OCI-LY7 (cell line): ENCODE measurements at regions not wholly inside any gene's neighbourhood (a gene's known extent, or its start where the extent isn't known, plus 50 kb on each side); places are given as distances from the start of the nearest gene placed in this dataset.

ENCODE experiments used
- BruUV-seq: library from RNA; stranded (reverse); fragments of 400-500 nt; replicated peaks from 2 replicates; lab custom pipeline; 2021; lab: Mats Ljungman, UMichigan
- CTCF ChIA-PET: fragments of 300-600 bp; sonication (Branson Sonifier 250); formaldehyde crosslinking; loops from one replicate; lab custom pipeline; 2022; ENCODE audit warnings: antibody characterized with exemption; ENCODE audit not compliant: unreplicated experiment; lab: Charles Lee
- POLR2A ChIA-PET: fragments of 300-600 bp; sonication (Branson Sonifier 250); formaldehyde crosslinking; loops from one replicate; lab custom pipeline; 2022; ENCODE audit warnings: antibody characterized with exemption; lab: Charles Lee
- DNase-seq: peaks from one replicate; pipeline ENCODE4 v3.0.0-alpha.2; 2015; ENCODE audit warnings: low spot score
- H2AFZ ChIP-seq: fragments of 200-600 bp; sonication (generic), shearing (Covaris generic); 2 replicates; pipeline ENCODE4 v1.6.1; 2014; ENCODE audit warnings: mild to moderate bottlenecking, antibody characterized with exemption, low read length, moderate library complexity
- H3K27ac ChIP-seq: fragments of 200-600 bp; sonication (generic); 2 replicates; pipeline ENCODE4 v1.5.1; 2014; ENCODE audit warnings: mixed run types, low read depth, mild to moderate bottlenecking, moderate library complexity, low read length, inconsistent platforms; ENCODE audit not compliant: poor library complexity, severe bottlenecking
- H3K36me3 ChIP-seq: fragments of 200-600 bp; sonication (generic); 2 replicates; pipeline ENCODE4 v1.6.1; 2014; ENCODE audit warnings: mild to moderate bottlenecking, antibody characterized with exemption, low read length, moderate library complexity, mixed read lengths; ENCODE audit not compliant: insufficient read depth
- H3K4me1 ChIP-seq: fragments of 200-600 bp; sonication (generic); 2 replicates; pipeline ENCODE4 v1.5.1; 2014; ENCODE audit warnings: mild to moderate bottlenecking, low read length; ENCODE audit not compliant: insufficient read depth, poor library complexity, severe bottlenecking
- H3K4me2 ChIP-seq: fragments of 200-600 bp; sonication (generic); 2 replicates; pipeline ENCODE4 v1.6.1; 2014; ENCODE audit warnings: mild to moderate bottlenecking, low read length
- H3K4me3 ChIP-seq: fragments of 200-600 bp; sonication (generic); 2 replicates; pipeline ENCODE4 v1.5.1; 2014; ENCODE audit warnings: mild to moderate bottlenecking, low read depth, low read length; ENCODE audit not compliant: poor library complexity, severe bottlenecking
- H3K79me2 ChIP-seq: fragments of 200-600 bp; sonication (generic); 2 replicates; pipeline ENCODE4 v1.6.1; 2016; ENCODE audit warnings: low read depth, mild to moderate bottlenecking, low read length, moderate library complexity, mixed read lengths; ENCODE audit not compliant: insufficient read depth
- H3K9me2 ChIP-seq: fragments of 200-600 bp; sonication (generic); 2 replicates; pipeline ENCODE4 v1.6.1; 2016; ENCODE audit warnings: mild to moderate bottlenecking, low read length, mixed read lengths; ENCODE audit not compliant: insufficient read depth
- H3K9me3 ChIP-seq: fragments of 200-600 bp; sonication (generic); 2 replicates; pipeline ENCODE4 v1.6.1; 2014; ENCODE audit warnings: mild to moderate bottlenecking, mixed run types, low read length, mixed read lengths
- H4K20me1 ChIP-seq: fragments of 200-600 bp; sonication (generic); 2 replicates; pipeline ENCODE4 v1.6.1; 2014; ENCODE audit warnings: mild to moderate bottlenecking, antibody characterized with exemption, low read length, moderate library complexity, mixed read lengths; ENCODE audit not compliant: insufficient read depth
- EZH2phosphoT487 ChIP-seq: fragments of 200-600 bp; sonication (generic); IDR thresholded peaks from 2 replicates; pipeline ENCODE4 v1.6.1; 2018; ENCODE audit warnings: low read depth, borderline replicate concordance, mild to moderate bottlenecking, mixed run types, antibody characterized with exemption, low read length, moderate library complexity, mixed read lengths
- intact Hi-C: fragments of 100-400 bp; cut with micrococcal nuclease; formaldehyde crosslinking; loops from one replicate; pipeline ENCODE4 v1.10.0; 2022; ENCODE audit not compliant: unreplicated experiment
- TF ChIP-seq, protein P1 (sequence below): fragments of 200-600 bp; sonication (generic); conservative IDR thresholded peaks from 2 replicates; pipeline ENCODE4 v1.5.1; 2014; ENCODE audit warnings: mild to moderate bottlenecking, antibody characterized with exemption, low read length, moderate library complexity, mixed read lengths

DNA sequence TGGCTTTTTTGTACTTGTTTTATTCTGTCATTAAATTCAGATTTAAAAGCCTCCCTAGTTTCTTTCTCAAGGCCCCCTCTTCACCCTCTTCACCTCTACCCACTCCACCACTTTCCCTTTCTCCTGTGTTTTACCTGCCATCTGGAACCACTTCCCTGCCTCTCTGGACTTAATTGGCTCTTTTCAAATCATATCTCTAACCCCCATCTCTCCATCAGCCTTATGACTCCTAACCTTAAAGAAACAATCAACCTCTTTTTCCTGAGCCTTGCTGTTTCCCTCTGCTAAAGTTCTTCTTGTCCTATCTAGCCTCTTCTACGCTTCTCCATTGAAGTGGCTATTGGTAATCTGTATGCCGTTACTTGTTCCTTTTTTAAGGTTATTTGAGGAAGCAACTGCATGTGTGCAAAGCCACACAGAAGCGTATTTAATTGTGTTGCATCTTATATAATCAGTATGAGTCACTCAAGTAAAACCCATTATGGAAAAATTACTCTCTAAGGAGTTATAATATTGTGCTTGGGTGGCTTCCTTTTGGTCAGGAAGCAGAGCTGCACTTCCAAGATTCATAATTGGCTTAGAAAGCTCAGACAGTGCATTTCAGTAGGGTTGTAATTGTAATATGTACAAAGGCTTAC, 653.6 kb upstream of the ITGA1 start:
- Histone ChIP-seq H3K79me2 (no peaks in the 10 kb centered on the region), H2AFZ (no peak overlapping the region), H3K4me2 (no peak overlapping the region), H3K9me2 (no peaks in the 10 kb centered on the region), H4K20me1 (no peaks in the 10 kb centered on the region), H3K4me3 (no peak overlapping the region), H3K36me3 (no peaks in the 10 kb centered on the region), H3K4me1 (no peaks in the 10 kb centered on the region), H3K27ac (no peak overlapping the region), H3K9me3 (no peaks in the 10 kb centered on the region)
- ChIA-PET POLR2A (no interaction called here), CTCF (no interaction called here)
- DNase-seq: no peak
- TF ChIP-seq, protein P1, sequence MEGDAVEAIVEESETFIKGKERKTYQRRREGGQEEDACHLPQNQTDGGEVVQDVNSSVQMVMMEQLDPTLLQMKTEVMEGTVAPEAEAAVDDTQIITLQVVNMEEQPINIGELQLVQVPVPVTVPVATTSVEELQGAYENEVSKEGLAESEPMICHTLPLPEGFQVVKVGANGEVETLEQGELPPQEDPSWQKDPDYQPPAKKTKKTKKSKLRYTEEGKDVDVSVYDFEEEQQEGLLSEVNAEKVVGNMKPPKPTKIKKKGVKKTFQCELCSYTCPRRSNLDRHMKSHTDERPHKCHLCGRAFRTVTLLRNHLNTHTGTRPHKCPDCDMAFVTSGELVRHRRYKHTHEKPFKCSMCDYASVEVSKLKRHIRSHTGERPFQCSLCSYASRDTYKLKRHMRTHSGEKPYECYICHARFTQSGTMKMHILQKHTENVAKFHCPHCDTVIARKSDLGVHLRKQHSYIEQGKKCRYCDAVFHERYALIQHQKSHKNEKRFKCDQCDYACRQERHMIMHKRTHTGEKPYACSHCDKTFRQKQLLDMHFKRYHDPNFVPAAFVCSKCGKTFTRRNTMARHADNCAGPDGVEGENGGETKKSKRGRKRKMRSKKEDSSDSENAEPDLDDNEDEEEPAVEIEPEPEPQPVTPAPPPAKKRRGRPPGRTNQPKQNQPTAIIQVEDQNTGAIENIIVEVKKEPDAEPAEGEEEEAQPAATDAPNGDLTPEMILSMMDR: no peak
- no peak for TF ChIP-seq EZH2phosphoT487
- no TSS peak for BruUV-seq
- intact Hi-C loops: no loop called here

DNA sequence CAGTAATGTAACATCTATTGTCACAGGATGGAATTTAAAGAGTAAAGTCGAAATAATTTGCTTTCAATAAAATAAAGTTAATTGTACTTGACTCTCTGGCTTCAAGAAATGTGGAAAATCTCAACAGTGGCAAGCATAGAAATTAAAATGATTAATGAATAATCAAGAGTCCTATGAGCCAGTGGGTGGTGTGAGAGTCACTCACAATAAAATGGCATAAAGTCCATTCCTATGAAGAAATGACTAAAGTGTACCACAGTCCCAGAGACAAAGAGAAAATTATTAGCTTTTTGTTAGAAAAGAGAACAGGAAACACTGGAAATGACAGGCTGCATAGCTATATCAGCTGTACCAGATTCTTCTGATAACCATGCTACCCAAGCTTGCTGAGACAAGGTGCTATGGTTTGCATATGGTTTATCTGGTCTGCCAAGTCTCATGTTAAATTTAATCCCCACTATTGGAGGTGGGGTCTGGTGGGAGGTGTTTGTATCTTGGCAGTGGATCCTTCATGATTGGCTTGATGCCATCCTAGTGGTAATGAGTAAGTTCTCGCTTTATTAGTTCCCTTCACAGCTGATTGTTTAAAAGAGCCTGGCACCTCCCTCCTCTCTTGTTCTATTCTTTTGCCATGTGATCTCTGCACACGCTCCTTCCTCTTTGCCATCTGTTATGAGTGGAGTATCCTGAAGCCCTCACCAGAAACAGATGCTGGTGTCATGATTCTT, 647.7 kb upstream of the ITGA1 start:
- Histone ChIP-seq H3K27ac (no peak overlapping the region), H2AFZ (no peak overlapping the region), H3K4me3 (no peak overlapping the region), H3K36me3 (no peaks in the 10 kb centered on the region), H3K79me2 (no peaks in the 10 kb centered on the region), H3K9me3 (no peaks in the 10 kb centered on the region), H4K20me1 (no peaks in the 10 kb centered on the region), H3K4me1 (no peaks in the 10 kb centered on the region), H3K9me2 (no peaks in the 10 kb centered on the region), H3K4me2 (no peak overlapping the region)
- BruUV-seq: no TSS peak
- TF ChIP-seq, protein P1: no peak
- no peak for TF ChIP-seq EZH2phosphoT487
- DNase-seq: no peak
- intact Hi-C loops: no loop called here
- POLR2A ChIA-PET: no interaction called here
- CTCF ChIA-PET: no interaction called here

DNA sequence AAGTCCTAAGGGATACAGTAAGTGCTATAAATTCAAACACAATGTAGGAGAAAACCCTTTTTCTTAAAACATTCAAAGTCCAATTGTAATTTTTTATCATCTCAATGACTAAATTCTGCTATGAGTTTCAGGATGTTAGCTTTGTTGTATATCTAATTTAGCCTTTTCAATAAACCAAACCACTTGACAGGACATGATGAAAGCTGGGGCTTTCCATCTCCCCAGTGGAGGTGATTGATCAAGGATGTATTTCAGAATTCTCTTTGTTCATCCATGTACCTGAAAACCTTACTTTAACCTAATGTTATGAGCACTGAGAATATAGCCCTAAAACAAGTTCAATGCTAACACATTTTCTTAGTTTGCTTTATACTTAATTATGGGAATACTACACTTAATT, 639.0 kb upstream of the ITGA1 start:
- BruUV-seq: no TSS peak
- no peak overlapping the region for H2AFZ ChIP-seq
- POLR2A ChIA-PET: no interaction called here
- H3K27ac ChIP-seq: no peak overlapping the region
- no peaks in the 10 kb centered on the region for H3K4me1 ChIP-seq
- H3K9me2 ChIP-seq: no peaks in the 10 kb centered on the region
- H3K4me2 ChIP-seq: no peak overlapping the region
- TF ChIP-seq, protein P1: no peak
- TF ChIP-seq EZH2phosphoT487: no peak
- CTCF ChIA-PET: no interaction called here
- DNase-seq: no peak
- no peaks in the 10 kb centered on the region for H3K36me3 ChIP-seq
- H3K9me3 ChIP-seq: no peaks in the 10 kb centered on the region
- H3K79me2 ChIP-seq: no peaks in the 10 kb centered on the region
- intact Hi-C loops: no loop called here
- no peaks in the 10 kb centered on the region for H4K20me1 ChIP-seq
- H3K4me3 ChIP-seq: no peak overlapping the region
